Lower leg skin (tissue), 3 donors: ENCODE measurements at regions not wholly inside any gene's neighbourhood (a gene's known extent, or its start where the extent isn't known, plus 50 kb on each side); places are given as distances from the start of the nearest gene placed in this dataset.

ENCODE experiments used
- CTCF ChIP-seq, 3 donors: fragments of 450-650 bp; IDR thresholded peaks; one replicate each; pipeline ENCODE4 v1.5.1; 2016; ENCODE audit warnings: antibody characterized with exemption in 3 of 3, mild to moderate bottlenecking in 3 of 3, moderate library complexity in 2 of 3
- POLR2A ChIP-seq, 2 donors: fragments of 450-650 bp; IDR thresholded peaks; one replicate each; pipeline ENCODE4 v1.6.1; 2016 to 2017; ENCODE audit warnings: antibody characterized with exemption in 2 of 2, mild to moderate bottlenecking in 1 of 2, moderate library complexity in 1 of 2

- no peak for TF ChIP-seq CTCF (IDR thresholded peaks at IDR 0.05)
- no peak for TF ChIP-seq POLR2A (IDR thresholded peaks at IDR 0.05)
Observed at GRCh38 chr3:188941103-188941502, 230.7 kb upstream of the TPRG1 start.
